ENCODE measurements at regions not wholly inside any gene's neighbourhood (a gene's known extent, or its start where the extent isn't known, plus 50 kb on each side); places are given as distances from the start of the nearest gene placed in this dataset.

GRCh38 chr7:91527460-91527859 lies 263.2 kb downstream of the FZD1 start:
- no peak for TF ChIP-seq CTCF (conservative IDR thresholded peaks at IDR 0.05; ENCODE audit: low read depth, low read length)
- no peak for TF ChIP-seq EZH2phosphoT487 (IDR thresholded peaks at IDR 0.05; ENCODE audit: borderline replicate concordance, low read length)
